Activated CD8-positive, alpha-beta T cell treated with anti-CD3 and anti-CD28 coated beads, Interleukin-2, amount 10 ng/mL, durations not matched to agents 7 days and 5 days (primary cell): ENCODE measurements at regions not wholly inside any gene's neighbourhood (a gene's known extent, or its start where the extent isn't known, plus 50 kb on each side); places are given as distances from the start of the nearest gene placed in this dataset.
"Not testable (repeated sequence)": the region's sequence is repeated elsewhere in the genome, so short reads cannot be mapped to it uniquely, and the experiment has no call there.

ENCODE experiments used
- ATAC-seq: fragments of 150-1000 bp; cut with Tn5 transposase; one replicate; pipeline ENCODE4 v1.10.0; 2021; ENCODE audit warnings: moderate library complexity
- CTCF ChIA-PET: fragments of 350-600 bp; sonication (Branson Sonifier 250); formaldehyde crosslinking; loops from one replicate; lab custom pipeline; 2021; ENCODE audit warnings: antibody characterized with exemption; lab: Charles Lee
- POLR2A ChIA-PET: fragments of 350-600 bp; sonication (Branson Sonifier 250); formaldehyde crosslinking; loops from one replicate; lab custom pipeline; 2021; ENCODE audit warnings: antibody characterized with exemption; lab: Charles Lee
- DNase-seq: peaks from one replicate; pipeline ENCODE4 v3.0.0-alpha.2; 2020
- H3K27ac Mint-ChIP-seq: one replicate; pipeline ENCODE4 v1.8.0; 2021; ENCODE audit warnings: mild to moderate bottlenecking, mixed read lengths
- H3K27me3 Mint-ChIP-seq: one replicate; pipeline ENCODE4 v1.8.0; 2021; ENCODE audit warnings: low read depth, mixed read lengths
- H3K36me3 Mint-ChIP-seq: one replicate; pipeline ENCODE4 v1.8.0; 2021; ENCODE audit warnings: low read depth, mixed read lengths
- H3K4me1 Mint-ChIP-seq: one replicate; pipeline ENCODE4 v1.8.0; 2021; ENCODE audit warnings: low read depth, mixed read lengths
- H3K4me3 Mint-ChIP-seq: one replicate; pipeline ENCODE4 v1.8.0; 2021; ENCODE audit warnings: mild to moderate bottlenecking, mixed read lengths
- H3K9me3 Mint-ChIP-seq: one replicate; pipeline ENCODE4 v1.8.0; 2022; ENCODE audit warnings: mixed read lengths; ENCODE audit not compliant: insufficient read depth

GRCh38 chr1:213421178-213421577, 370.1 kb downstream of the RPS6KC1 start:
- POLR2A ChIA-PET, H3K4me1 Mint-ChIP-seq, H3K9me3 Mint-ChIP-seq, H3K4me3 Mint-ChIP-seq, H3K27ac Mint-ChIP-seq, CTCF ChIA-PET, DNase-seq, H3K36me3 Mint-ChIP-seq, ATAC-seq, H3K27me3 Mint-ChIP-seq: not testable (repeated sequence)

- H3K27me3 Mint-ChIP-seq, result no peaks in the 10 kb centered on the region
- POLR2A ChIA-PET, result no interaction called here
- H3K4me3 Mint-ChIP-seq, result no peak overlapping the region
- H3K27ac Mint-ChIP-seq, result no peak overlapping the region
- no peaks in the 10 kb centered on the region for H3K4me1 Mint-ChIP-seq
- CTCF ChIA-PET, result no interaction called here
- DNase-seq (no peak), ATAC-seq (no peak)
- H3K9me3 Mint-ChIP-seq, result no peaks in the 10 kb centered on the region
- H3K36me3 Mint-ChIP-seq, result no peaks in the 10 kb centered on the region
Observed at GRCh38 chr1:213423041-213423440, 372.0 kb downstream of the RPS6KC1 start.

GRCh38 chr1:213423605-213424004, 372.6 kb downstream of the RPS6KC1 start:
- no peak overlapping the region for H3K27ac Mint-ChIP-seq
- no peaks in the 10 kb centered on the region for H3K4me1 Mint-ChIP-seq
- DNase-seq (no peak), ATAC-seq (no peak)
- ChIA-PET CTCF (no interaction called here), POLR2A (no interaction called here)
- no peaks in the 10 kb centered on the region for H3K9me3 Mint-ChIP-seq
- no peaks in the 10 kb centered on the region for H3K36me3 Mint-ChIP-seq
- no peaks in the 10 kb centered on the region for H3K27me3 Mint-ChIP-seq
- H3K4me3 Mint-ChIP-seq, result no peak overlapping the region

- H3K27me3 Mint-ChIP-seq, result no peaks in the 10 kb centered on the region
- ChIA-PET POLR2A (no interaction called here), CTCF (no interaction called here)
- no peak overlapping the region for H3K4me3 Mint-ChIP-seq
- no peaks in the 10 kb centered on the region for H3K4me1 Mint-ChIP-seq
- no peak overlapping the region for H3K27ac Mint-ChIP-seq
- no peaks in the 10 kb centered on the region for H3K36me3 Mint-ChIP-seq
- ATAC-seq, result no peak
- DNase-seq, result no peak
- no peaks in the 10 kb centered on the region for H3K9me3 Mint-ChIP-seq
Observed at GRCh38 chr1:213425376-213426030, 374.5 kb downstream of the RPS6KC1 start.

GRCh38 chr1:213429642-213430041, 378.6 kb downstream of the RPS6KC1 start:
- no peak for ATAC-seq
- CTCF ChIA-PET, result no interaction called here
- no peak for DNase-seq
- H3K4me1 Mint-ChIP-seq, result no peaks in the 10 kb centered on the region
- H3K27ac Mint-ChIP-seq, result no peak overlapping the region
- H3K36me3 Mint-ChIP-seq, result no peaks in the 10 kb centered on the region
- POLR2A ChIA-PET, result no interaction called here
- no peak overlapping the region for H3K4me3 Mint-ChIP-seq
- no peaks in the 10 kb centered on the region for H3K27me3 Mint-ChIP-seq
- H3K9me3 Mint-ChIP-seq, result no peaks in the 10 kb centered on the region

GRCh38 chr1:213435715-213436114, 384.7 kb downstream of the RPS6KC1 start:
- ChIA-PET POLR2A (no interaction called here), CTCF (no interaction called here)
- Mint-ChIP-seq H3K36me3 (no peaks in the 10 kb centered on the region), H3K4me3 (no peak overlapping the region), H3K27ac (no peak overlapping the region), H3K9me3 (no peaks in the 10 kb centered on the region), H3K27me3 (peaks cover 6% of the 10 kb centered on the region), H3K4me1 (no peaks in the 10 kb centered on the region)
- no peak for DNase-seq
- no peak for ATAC-seq

- no peak overlapping the region for H3K4me3 Mint-ChIP-seq
- peaks cover 6% of the 10 kb centered on the region for H3K27me3 Mint-ChIP-seq
- H3K27ac Mint-ChIP-seq, result no peak overlapping the region
- POLR2A ChIA-PET, result no interaction called here
- H3K9me3 Mint-ChIP-seq, result no peaks in the 10 kb centered on the region
- CTCF ChIA-PET, result no interaction called here
- no peaks in the 10 kb centered on the region for H3K36me3 Mint-ChIP-seq
- no peaks in the 10 kb centered on the region for H3K4me1 Mint-ChIP-seq
- DNase-seq, result no peak
- no peak for ATAC-seq
Observed at GRCh38 chr1:213438339-213438738, 387.3 kb downstream of the RPS6KC1 start.

GRCh38 chr1:213439703-213440102, 388.7 kb downstream of the RPS6KC1 start:
- Mint-ChIP-seq H3K27ac (no peak overlapping the region), H3K27me3 (peaks cover 6% of the 10 kb centered on the region), H3K36me3 (no peaks in the 10 kb centered on the region), H3K4me1 (no peaks in the 10 kb centered on the region), H3K4me3 (no peak overlapping the region), H3K9me3 (no peaks in the 10 kb centered on the region)
- DNase-seq (no peak), ATAC-seq (no peak)
- ChIA-PET POLR2A (no interaction called here), CTCF (no interaction called here)

- H3K27me3 Mint-ChIP-seq, result peaks cover 1% of the 10 kb centered on the region
- H3K4me1 Mint-ChIP-seq, result no peaks in the 10 kb centered on the region
- no peaks in the 10 kb centered on the region for H3K36me3 Mint-ChIP-seq
- POLR2A ChIA-PET, result no interaction called here
- no peak overlapping the region for H3K27ac Mint-ChIP-seq
- CTCF ChIA-PET, result no interaction called here
- H3K9me3 Mint-ChIP-seq, result no peaks in the 10 kb centered on the region
- no peak for DNase-seq
- no peak for ATAC-seq
- H3K4me3 Mint-ChIP-seq, result no peak overlapping the region
Observed at GRCh38 chr1:213440766-213441165, 389.7 kb downstream of the RPS6KC1 start.

- no peak for ATAC-seq
- POLR2A ChIA-PET, result no interaction called here
- H3K4me1 Mint-ChIP-seq, result no peaks in the 10 kb centered on the region
Observed at GRCh38 chr1:213443415-213443814, 392.4 kb downstream of the RPS6KC1 start.

GRCh38 chr1:213444224-213444623, 393.2 kb downstream of the RPS6KC1 start:
- Mint-ChIP-seq H3K27me3 (no peaks in the 10 kb centered on the region), H3K9me3 (no peaks in the 10 kb centered on the region), H3K4me3 (no peak overlapping the region), H3K4me1 (no peaks in the 10 kb centered on the region), H3K27ac (no peak overlapping the region), H3K36me3 (no peaks in the 10 kb centered on the region)
- CTCF ChIA-PET, result no interaction called here
- no peak for DNase-seq
- no peak for ATAC-seq
- POLR2A ChIA-PET, result no interaction called here

More at GRCh38 chr1:213443415-213443814, 392.4 kb downstream of the RPS6KC1 start:
- Mint-ChIP-seq H3K27ac (no peak overlapping the region), H3K9me3 (no peaks in the 10 kb centered on the region), H3K4me3 (no peak overlapping the region), H3K27me3 (no peaks in the 10 kb centered on the region), H3K36me3 (no peaks in the 10 kb centered on the region)
- no peak for DNase-seq
- CTCF ChIA-PET, result no interaction called here

GRCh38 chr1:213446496-213446895, 395.5 kb downstream of the RPS6KC1 start:
- DNase-seq, result no peak
- H3K4me1 Mint-ChIP-seq, result no peaks in the 10 kb centered on the region
- no peak for ATAC-seq
- H3K27me3 Mint-ChIP-seq, result no peaks in the 10 kb centered on the region
- H3K9me3 Mint-ChIP-seq, result no peaks in the 10 kb centered on the region
- no peak overlapping the region for H3K27ac Mint-ChIP-seq
- ChIA-PET POLR2A (no interaction called here), CTCF (no interaction called here)
- H3K36me3 Mint-ChIP-seq, result no peaks in the 10 kb centered on the region
- no peak overlapping the region for H3K4me3 Mint-ChIP-seq

- ChIA-PET POLR2A (no interaction called here), CTCF (no interaction called here)
- no peak for DNase-seq
- Mint-ChIP-seq H3K9me3 (no peaks in the 10 kb centered on the region), H3K4me1 (no peaks in the 10 kb centered on the region), H3K27ac (no peak overlapping the region), H3K27me3 (no peaks in the 10 kb centered on the region), H3K36me3 (no peaks in the 10 kb centered on the region), H3K4me3 (no peak overlapping the region)
- ATAC-seq, result no peak
Observed at GRCh38 chr1:213448360-213448759, 397.3 kb downstream of the RPS6KC1 start.
